GM10266 (cell line): ENCODE measurements at regions not wholly inside any gene's neighbourhood (a gene's known extent, or its start where the extent isn't known, plus 50 kb on each side); places are given as distances from the start of the nearest gene placed in this dataset.

Experiments
- DNase-seq: peaks from one replicate; pipeline ENCODE4 v3.0.0; 2012; ENCODE audit errors: extremely low spot score
- TF ChIP-seq, protein P1 (sequence below): IDR thresholded peaks from 2 replicates; pipeline ENCODE4 v1.5.1; 2012; ENCODE audit warnings: mild to moderate bottlenecking, low read depth; ENCODE audit not compliant: control insufficient read depth, insufficient read depth; ENCODE audit errors: missing control alignments

DNA sequence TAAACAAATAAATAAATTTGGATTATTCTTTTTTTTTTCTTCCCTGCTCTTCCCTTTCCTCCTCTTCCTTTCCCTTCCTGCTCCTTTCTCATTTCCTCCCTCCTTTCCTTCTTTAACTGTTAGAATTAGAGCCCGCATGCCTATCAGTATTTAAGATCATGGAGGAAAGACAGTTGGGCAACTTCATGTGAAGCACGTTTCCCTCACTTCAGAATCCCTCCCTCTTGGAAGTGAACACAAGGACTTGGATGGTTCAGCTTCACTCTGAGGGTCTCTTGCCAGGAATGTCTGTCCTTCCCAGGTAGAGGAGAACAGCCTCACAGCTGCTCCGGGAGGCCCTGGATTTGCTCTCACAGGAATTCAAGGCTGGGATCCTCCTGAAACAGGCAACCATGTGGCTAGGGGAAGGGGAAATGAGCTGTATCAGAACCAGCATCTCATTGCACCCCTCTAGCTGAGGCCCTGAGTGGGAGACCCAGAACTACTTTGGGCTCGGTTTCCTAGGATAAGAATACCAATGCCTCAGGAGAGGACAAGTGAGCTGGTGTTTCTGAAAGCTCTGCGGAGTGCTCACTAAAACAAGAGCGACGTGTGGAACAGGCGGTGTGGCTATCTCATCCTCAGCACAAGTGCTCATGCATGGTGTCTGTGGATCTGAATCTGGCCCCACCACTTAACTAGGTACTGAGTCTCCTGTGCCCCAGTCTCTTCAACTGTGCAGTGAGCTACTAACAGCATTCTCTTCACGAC lies 230.5 kb downstream of the MYCN start:
- no peak for DNase-seq
- TF ChIP-seq, protein P1, sequence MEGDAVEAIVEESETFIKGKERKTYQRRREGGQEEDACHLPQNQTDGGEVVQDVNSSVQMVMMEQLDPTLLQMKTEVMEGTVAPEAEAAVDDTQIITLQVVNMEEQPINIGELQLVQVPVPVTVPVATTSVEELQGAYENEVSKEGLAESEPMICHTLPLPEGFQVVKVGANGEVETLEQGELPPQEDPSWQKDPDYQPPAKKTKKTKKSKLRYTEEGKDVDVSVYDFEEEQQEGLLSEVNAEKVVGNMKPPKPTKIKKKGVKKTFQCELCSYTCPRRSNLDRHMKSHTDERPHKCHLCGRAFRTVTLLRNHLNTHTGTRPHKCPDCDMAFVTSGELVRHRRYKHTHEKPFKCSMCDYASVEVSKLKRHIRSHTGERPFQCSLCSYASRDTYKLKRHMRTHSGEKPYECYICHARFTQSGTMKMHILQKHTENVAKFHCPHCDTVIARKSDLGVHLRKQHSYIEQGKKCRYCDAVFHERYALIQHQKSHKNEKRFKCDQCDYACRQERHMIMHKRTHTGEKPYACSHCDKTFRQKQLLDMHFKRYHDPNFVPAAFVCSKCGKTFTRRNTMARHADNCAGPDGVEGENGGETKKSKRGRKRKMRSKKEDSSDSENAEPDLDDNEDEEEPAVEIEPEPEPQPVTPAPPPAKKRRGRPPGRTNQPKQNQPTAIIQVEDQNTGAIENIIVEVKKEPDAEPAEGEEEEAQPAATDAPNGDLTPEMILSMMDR, result no peak

DNA sequence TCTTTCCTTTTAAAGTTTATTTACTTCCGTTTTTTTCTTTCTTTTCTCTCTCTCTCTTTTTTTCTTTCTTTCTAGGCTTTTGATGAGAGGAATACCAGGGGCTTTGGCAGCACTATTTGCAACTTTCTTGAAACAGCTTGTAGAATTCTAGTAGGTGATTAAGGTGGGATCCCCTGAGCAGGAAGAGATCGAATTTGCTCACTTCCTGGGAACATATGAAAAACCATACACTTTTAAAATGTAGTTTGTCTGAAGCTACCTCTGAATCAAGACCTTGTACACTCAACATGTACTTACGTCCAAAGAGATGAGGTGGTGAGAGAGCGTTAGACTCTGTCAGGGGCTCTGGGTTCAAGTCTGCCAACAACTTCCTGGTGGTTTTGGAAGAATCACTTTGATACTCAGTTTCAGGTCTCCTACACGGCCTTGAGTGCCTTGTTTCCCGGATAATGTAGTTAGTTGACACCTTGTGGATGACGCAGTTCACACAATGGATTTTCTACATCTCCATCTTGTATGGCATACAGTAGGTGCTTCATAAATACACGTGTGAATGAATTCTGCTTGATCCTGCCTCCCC lies 229.1 kb downstream of the MYCN start:
- TF ChIP-seq, protein P1, result no peak

DNA sequence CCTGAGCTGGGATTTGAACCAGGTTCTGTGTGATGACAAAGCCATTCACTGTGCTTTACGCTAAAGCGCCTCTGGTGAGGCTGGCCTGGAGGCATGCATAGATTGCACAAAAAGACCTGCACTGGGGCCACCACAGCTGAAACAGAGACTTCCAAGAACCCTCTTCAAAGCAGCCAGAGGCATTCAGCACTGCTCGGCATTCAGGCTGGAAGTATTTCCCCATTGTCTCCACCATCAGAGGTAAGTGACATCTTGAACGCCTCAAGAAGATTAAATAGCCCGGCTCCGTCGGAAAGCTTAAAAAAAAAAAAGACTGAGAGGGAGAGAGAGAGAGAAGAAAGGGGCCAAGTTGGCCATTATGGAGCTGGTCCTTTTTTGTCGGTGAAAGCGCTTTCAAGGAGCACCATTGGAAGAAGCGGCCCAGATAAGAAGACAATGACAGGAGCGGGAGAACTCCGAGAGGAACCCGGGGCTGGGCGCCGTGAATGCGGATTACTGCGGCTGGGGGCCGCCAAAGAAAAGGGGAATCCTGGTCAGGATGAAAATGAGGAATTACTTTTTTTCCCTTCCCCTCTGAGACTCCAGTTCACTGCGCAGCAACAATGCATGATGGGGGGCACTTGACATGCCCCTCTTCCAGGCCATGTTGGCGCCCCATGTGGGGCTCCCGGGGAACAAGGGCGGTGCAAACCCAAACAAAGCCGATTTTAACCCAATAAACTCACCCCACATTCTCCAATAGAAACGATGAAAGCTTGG lies 228.3 kb downstream of the MYCN start:
- TF ChIP-seq, protein P1, result no peak
- DNase-seq, result no peak

More for the DNA sequence above, 229.1 kb downstream of the MYCN start:
- DNase-seq, result no peak

DNA sequence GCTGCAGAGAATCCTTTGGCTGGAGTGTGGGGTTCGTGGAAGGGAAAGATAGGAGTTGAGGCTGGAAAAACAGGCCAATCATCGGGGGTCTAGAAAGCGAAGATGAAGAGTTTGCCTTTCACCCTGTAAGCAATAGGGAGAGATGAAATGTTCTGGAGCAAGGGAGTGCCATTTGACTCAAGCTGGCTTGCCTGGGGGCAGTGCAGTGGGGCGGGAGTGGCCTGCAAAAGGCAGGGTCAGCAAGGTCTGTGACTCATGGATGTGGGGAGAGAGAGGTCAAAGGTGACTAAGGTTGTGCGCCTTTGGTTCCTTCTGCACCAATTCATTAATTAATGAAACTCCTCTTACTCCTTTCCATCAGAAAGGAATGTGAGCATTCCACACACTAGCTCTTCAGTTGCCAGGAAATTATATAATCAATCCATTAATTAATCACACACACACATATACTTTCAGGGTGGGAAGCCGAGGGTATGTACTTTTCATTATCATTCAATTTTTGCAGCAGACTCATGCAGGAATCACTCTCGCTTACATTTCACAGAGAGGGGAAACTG lies 227.6 kb downstream of the MYCN start:
- DNase-seq, result no peak
- TF ChIP-seq, protein P1, result no peak

DNA sequence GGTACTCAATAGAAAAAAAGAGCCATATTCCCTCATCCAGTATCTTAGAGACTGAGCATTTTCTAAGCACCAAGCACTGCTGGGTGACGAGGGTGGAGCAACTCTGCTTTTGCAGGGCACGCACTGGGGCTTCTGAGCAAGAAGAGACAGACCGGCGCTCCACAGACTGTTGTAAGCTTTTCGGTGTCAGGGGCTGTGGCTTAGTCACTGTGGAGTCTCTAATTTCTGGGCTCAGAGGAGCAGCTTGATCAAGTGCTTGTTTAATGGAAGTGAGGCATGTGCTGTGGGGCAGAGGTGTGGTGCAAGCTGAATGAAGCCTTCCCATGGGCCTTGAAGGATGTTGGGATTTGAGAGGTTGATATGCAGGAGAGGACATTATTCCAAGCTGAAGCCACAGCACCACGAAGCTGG lies 227.1 kb downstream of the MYCN start:
- TF ChIP-seq, protein P1, result no peak
- DNase-seq, result no peak

DNA sequence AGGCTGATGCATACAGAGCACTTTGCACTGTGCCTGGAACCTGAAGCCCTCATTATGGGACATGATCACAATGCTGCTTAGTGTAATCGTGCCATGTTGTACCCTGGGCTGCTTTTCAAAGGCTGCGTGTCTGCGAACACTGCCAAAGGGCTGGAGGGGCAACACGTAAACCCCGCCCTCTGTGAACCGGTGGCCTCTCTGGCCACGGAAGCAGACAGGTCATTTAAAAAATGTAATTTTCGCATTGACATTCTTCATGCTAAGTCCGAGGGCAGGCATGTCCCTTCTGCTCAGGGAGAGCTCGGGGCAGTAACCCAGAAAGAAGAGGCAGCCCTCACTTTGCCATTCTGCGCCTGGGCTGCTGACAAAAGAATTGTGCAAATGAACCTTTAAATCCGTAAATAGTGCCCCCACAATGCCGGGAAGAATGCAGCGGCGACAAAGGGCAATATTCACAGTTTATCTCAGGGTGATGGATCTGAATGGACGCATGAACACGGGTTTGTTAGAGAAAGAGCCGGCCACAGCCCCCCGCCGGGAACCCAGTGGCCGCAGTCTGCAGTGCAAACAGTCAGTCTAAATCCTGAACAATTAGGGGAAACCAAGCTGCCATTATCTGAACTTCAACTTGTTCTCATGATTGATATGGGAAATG lies 226.1 kb downstream of the MYCN start:
- no peak for DNase-seq
- TF ChIP-seq, protein P1, result no peak
